H1 (cell line): ENCODE measurements at regions not wholly inside any gene's neighbourhood (a gene's known extent, or its start where the extent isn't known, plus 50 kb on each side); places are given as distances from the start of the nearest gene placed in this dataset.

Experiments
- CTCF ChIA-PET: fragments of 300-600 bp; sonication (Branson Sonifier 250); formaldehyde crosslinking; loops from one replicate; lab custom pipeline; 2021; ENCODE audit not compliant: partially characterized antibody; lab: Charles Lee
- POLR2A ChIA-PET: fragments of 300-600 bp; sonication (Branson Sonifier 250); formaldehyde crosslinking; loops from one replicate; lab custom pipeline; 2021; ENCODE audit warnings: inconsistent platforms; ENCODE audit not compliant: partially characterized antibody; lab: Charles Lee
- DNase-seq, 2 experiments: peaks; one replicate each; pipeline versions ENCODE4 v3.0.0 to v3.0.0-alpha.2; 2010 to 2022; ENCODE audit warnings: low spot score in 2 of 2, low read depth in 1 of 2, mixed read lengths in 1 of 2
- FAIRE-seq: peaks from 2 replicates; lab custom pipeline; 2011; peaks lifted over from hg19 to GRCh38; lab: Jason Lieb, UNC
- H2AFZ ChIP-seq: 2 replicates; pipeline ENCODE4 v1.8.1; 2012; ENCODE audit warnings: low read length, inconsistent platforms
- H2AK5ac ChIP-seq: 2 replicates; pipeline ENCODE4 v1.6.1; 2013; ENCODE audit warnings: low read depth, low read length
- H2BK120ac ChIP-seq: replicated peaks from 2 replicates; pipeline ENCODE3; 2013; ENCODE audit warnings: low read depth, low read length, inconsistent platforms
- H2BK12ac ChIP-seq: 2 replicates; pipeline ENCODE4 v1.6.1; 2013; ENCODE audit warnings: low read depth, low read length
- H2BK15ac ChIP-seq: 2 replicates; pipeline ENCODE4 v1.6.1; 2013; ENCODE audit warnings: low read length
- H2BK20ac ChIP-seq: 2 replicates; pipeline ENCODE4 v1.6.1; 2013; ENCODE audit warnings: low read length
- H2BK5ac ChIP-seq: 2 replicates; pipeline ENCODE4 v1.6.1; 2013; ENCODE audit warnings: low read depth, low read length
- H3K14ac ChIP-seq: 2 replicates; pipeline ENCODE4 v1.6.1; 2013; ENCODE audit warnings: inconsistent platforms; ENCODE audit not compliant: insufficient read length
- H3K18ac ChIP-seq: 2 replicates; pipeline ENCODE4 v1.6.1; 2013; ENCODE audit warnings: low read length; ENCODE audit errors: extremely low read depth
- H3K23ac ChIP-seq: 2 replicates; pipeline ENCODE4 v1.6.1; 2013; ENCODE audit warnings: inconsistent platforms; ENCODE audit not compliant: insufficient read length
- H3K23me2 ChIP-seq: 2 replicates; pipeline ENCODE4 v1.6.1; 2013; ENCODE audit warnings: low read depth, low read length
- H3K27ac ChIP-seq: 2 replicates; pipeline ENCODE4 v1.6.1; 2011; ENCODE audit warnings: low read depth, low read length, inconsistent platforms
- H3K27me3 ChIP-seq, 4 experiments: replicated peaks in 1 of 4; 1 replicate in 1 of 4; 2 replicates in 3 of 4; pipeline versions ENCODE4 v1.6.1 to v1.8.1; 2011 to 2013; ENCODE audit warnings: low read length in 3 of 4, mild to moderate bottlenecking in 3 of 4, inconsistent platforms in 2 of 4, mixed read lengths in 2 of 4, moderate library complexity in 1 of 4; ENCODE audit not compliant: control insufficient read depth in 3 of 4, insufficient read depth in 3 of 4; ENCODE audit errors: extremely low read depth in 1 of 4
- H3K36me3 ChIP-seq, 4 experiments: 2 replicates each; pipeline versions ENCODE4 v1.6.1 to v1.8.1; 2011 to 2013; ENCODE audit warnings: mild to moderate bottlenecking in 4 of 4, low read length in 3 of 4, moderate library complexity in 2 of 4, control low read depth in 1 of 4, inconsistent platforms in 1 of 4; ENCODE audit not compliant: insufficient read depth in 4 of 4, control insufficient read depth in 2 of 4
- H3K4ac ChIP-seq: replicated peaks from 2 replicates; pipeline ENCODE3; 2013; ENCODE audit warnings: low read length, low read depth, mixed read lengths, inconsistent platforms; ENCODE audit not compliant: insufficient read length
- H3K4me1 ChIP-seq, 4 experiments: replicated peaks in 1 of 4; 1 replicate in 1 of 4; 2 replicates in 3 of 4; pipeline versions ENCODE4 v1.6.1 to v1.8.1; 2011 to 2013; ENCODE audit warnings: low read length in 3 of 4, inconsistent platforms in 2 of 4, mixed read lengths in 1 of 4; ENCODE audit not compliant: insufficient read depth in 4 of 4, control insufficient read depth in 3 of 4
- H3K4me2 ChIP-seq, 2 experiments: 2 replicates each; pipeline versions ENCODE4 v1.6.1 to v1.8.1; 2011 to 2013; ENCODE audit warnings: low read depth in 2 of 2, low read length in 2 of 2, control low read depth in 1 of 2, inconsistent platforms in 1 of 2, mild to moderate bottlenecking in 1 of 2; ENCODE audit not compliant: insufficient read depth in 1 of 2
- H3K4me3 ChIP-seq, 4 experiments: fragments of 200-600, 300-600 bp in 1 of 4; sonication (generic), shearing (Covaris generic), sonication (Bioruptor Twin) in 1 of 4; 2 replicates each; pipeline versions ENCODE4 v1.5.1 to v1.8.1; 2011 to 2016; ENCODE audit warnings: low read length in 4 of 4, low read depth in 3 of 4, control low read depth in 2 of 4, inconsistent platforms in 2 of 4, mild to moderate bottlenecking in 2 of 4, mixed read lengths in 1 of 4, moderate library complexity in 1 of 4; ENCODE audit not compliant: insufficient read depth in 2 of 4; ENCODE audit errors: extremely low read depth in 1 of 4
- H3K56ac ChIP-seq: replicated peaks from 2 replicates; pipeline ENCODE3; 2013; ENCODE audit warnings: low read depth, mild to moderate bottlenecking, mixed read lengths, low read length, inconsistent platforms; ENCODE audit not compliant: insufficient read length
- H3K79me1 ChIP-seq: 2 replicates; pipeline ENCODE4 v1.6.1; 2013; ENCODE audit warnings: low read depth, low read length, control low read depth
- H3K79me2 ChIP-seq, 2 experiments: 2 replicates each; pipeline versions ENCODE4 v1.6.1 to v1.8.1; 2012 to 2013; ENCODE audit warnings: low read length in 2 of 2, mild to moderate bottlenecking in 2 of 2, inconsistent platforms in 1 of 2; ENCODE audit not compliant: insufficient read depth in 2 of 2, control insufficient read depth in 1 of 2
- H3K9ac ChIP-seq, 4 experiments: replicated peaks in 1 of 4; 1 replicate in 1 of 4; 2 replicates in 3 of 4; pipeline versions ENCODE4 v1.6.1 to v1.8.1; 2011 to 2013; ENCODE audit warnings: low read depth in 3 of 4, low read length in 3 of 4, control low read depth in 2 of 4, mild to moderate bottlenecking in 2 of 4, moderate library complexity in 2 of 4, inconsistent platforms in 1 of 4; ENCODE audit errors: extremely low read depth in 1 of 4
- H3K9me3 ChIP-seq, 2 experiments: 2 replicates each; pipeline versions ENCODE4 v1.6.1 to v1.8.1; 2012 to 2013; ENCODE audit warnings: mild to moderate bottlenecking in 2 of 2, moderate library complexity in 2 of 2, control low read depth in 1 of 2, inconsistent platforms in 1 of 2, low read depth in 1 of 2, low read length in 1 of 2, mixed read lengths in 1 of 2; ENCODE audit not compliant: insufficient read depth in 2 of 2
- H4K20me1 ChIP-seq, 2 experiments: replicated peaks in 1 of 2; 2 replicates each; pipeline versions ENCODE3 to v1.8.1; 2011 to 2013; ENCODE audit warnings: inconsistent platforms in 2 of 2, low read length in 2 of 2, mild to moderate bottlenecking in 1 of 2; ENCODE audit not compliant: insufficient read depth in 2 of 2, control insufficient read depth in 1 of 2
- H4K5ac ChIP-seq: 2 replicates; pipeline ENCODE4 v1.6.1; 2013; ENCODE audit warnings: low read length, low read depth, mixed read lengths, inconsistent platforms; ENCODE audit not compliant: insufficient read length
- H4K8ac ChIP-seq: 2 replicates; pipeline ENCODE4 v1.8.0; 2013; ENCODE audit warnings: mild to moderate bottlenecking, moderate library complexity, low read length, inconsistent platforms; ENCODE audit not compliant: insufficient read depth; ENCODE audit errors: extremely low read depth
- H4K91ac ChIP-seq: replicated peaks from 2 replicates; pipeline ENCODE3; 2013; ENCODE audit warnings: low read length, mixed read lengths, inconsistent platforms; ENCODE audit not compliant: insufficient read length
- CEBPB ChIP-seq: IDR thresholded peaks from 2 replicates; pipeline ENCODE4 v1.6.1; 2012; ENCODE audit warnings: low read depth, low read length
- EZH2 ChIP-seq: fragments of 200-600 bp; sonication (generic); IDR thresholded peaks from 2 replicates; pipeline ENCODE4 v1.7.1; 2012; ENCODE audit warnings: low read depth, mild to moderate bottlenecking, moderate library complexity, low read length, inconsistent platforms; ENCODE audit not compliant: severe bottlenecking
- HDAC2 ChIP-seq, 2 experiments: fragments of 300-600 bp in 1 of 2; sonication (generic) in 1 of 2; IDR thresholded peaks; 2 replicates each; pipeline ENCODE4 v1.6.1; 2011 to 2012; ENCODE audit warnings: low read depth in 2 of 2, low read length in 2 of 2, mild to moderate bottlenecking in 2 of 2, moderate library complexity in 2 of 2, borderline replicate concordance in 1 of 2, inconsistent platforms in 1 of 2
- RFX5 ChIP-seq: IDR thresholded peaks from 2 replicates; pipeline ENCODE4 v1.6.1; 2011; ENCODE audit warnings: low read depth, low read length, improper control_type of control experiment, borderline replicate concordance
- SP2 ChIP-seq: IDR thresholded peaks from 2 replicates; pipeline ENCODE4 v1.6.1; 2012; ENCODE audit warnings: mild to moderate bottlenecking, low read length, inconsistent platforms
- WGBS, 2 experiments: shearing (Covaris generic) in 1 of 2; methylation state at CpG; one replicate each; pipeline versions ENCODE4 v1.1.6 to v1.1.7; 2013 to 2015; ENCODE audit warnings: low lambda C conversion rate in 2 of 2, mixed read lengths in 2 of 2, inconsistent platforms in 1 of 2, low coverage in 1 of 2, missing lambda C conversion rate in 1 of 2; ENCODE audit not compliant: insufficient replicate concordance in 2 of 2, insufficient coverage in 1 of 2, insufficient read length in 1 of 2; ENCODE audit errors: extremely low coverage in 1 of 2, missing lambda C conversion rate in 1 of 2; 5-methylcytosine and 5-hydroxymethylcytosine counted together
- TF ChIP-seq, protein P1 (sequence below): IDR thresholded peaks from 2 replicates; pipeline ENCODE4 v1.6.1; 2011; ENCODE audit warnings: low read depth, mild to moderate bottlenecking, low read length; ENCODE audit not compliant: insufficient read depth

DNA sequence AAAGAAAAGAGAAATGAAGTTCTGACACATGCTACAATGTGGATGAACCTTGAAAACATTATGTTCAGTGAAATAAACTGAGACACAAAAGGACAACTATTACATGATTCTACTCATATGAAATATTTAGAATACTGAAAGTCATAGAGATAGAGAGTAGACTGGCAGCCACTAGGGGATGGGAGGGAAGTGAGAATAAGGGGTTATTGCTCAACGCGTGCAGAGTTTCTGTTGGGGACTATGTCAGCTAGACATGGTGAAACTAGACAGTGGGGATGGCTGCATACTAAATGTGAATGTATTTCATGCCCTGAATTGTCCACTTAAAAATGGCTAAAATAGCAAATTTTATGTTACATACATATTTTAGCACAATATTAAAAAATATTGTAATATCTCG lies 108.7 kb upstream of the ATL2 start:
- no peaks in the 10 kb centered on the region for H4K20me1 ChIP-seq
- no peak overlapping the region for H2BK120ac ChIP-seq
- no peak overlapping the region for H3K23ac ChIP-seq
- no peak overlapping the region for H3K4me3 ChIP-seq
- no peak for FAIRE-seq
- no peak overlapping the region for H3K14ac ChIP-seq
- 86% methylated on average over 3 of the region's 3 CpGs; no CpG with 5 or more reads in 1 of the 2 experiments for WGBS, 2 experiments
- H3K4me1 ChIP-seq, result peaks cover 0 to 3% (median 0%) of the 10 kb centered on the region in 4 experiments; a peak in 1 of 7 replicates
- H4K8ac ChIP-seq, result no peak overlapping the region
- H3K27me3 ChIP-seq, result no peaks in the 10 kb centered on the region
- H3K9ac ChIP-seq, result no peak overlapping the region
- H4K91ac ChIP-seq, result no peak overlapping the region
- no peak overlapping the region for H3K4ac ChIP-seq
- no peak overlapping the region for H2BK12ac ChIP-seq
- no peak for TF ChIP-seq RFX5
- no peak for TF ChIP-seq HDAC2 (IDR thresholded peaks at IDR 0.05; ENCODE audit: borderline replicate concordance in 1 of 2, low read depth in 2 of 2, low read length in 2 of 2)
- peak; percentile 52; the same call in 1 of the 2 replicates for TF ChIP-seq CEBPB
- no peak for TF ChIP-seq SP2
- TF ChIP-seq, protein P1, sequence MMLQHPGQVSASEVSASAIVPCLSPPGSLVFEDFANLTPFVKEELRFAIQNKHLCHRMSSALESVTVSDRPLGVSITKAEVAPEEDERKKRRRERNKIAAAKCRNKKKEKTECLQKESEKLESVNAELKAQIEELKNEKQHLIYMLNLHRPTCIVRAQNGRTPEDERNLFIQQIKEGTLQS, result no peak
- no peak for TF ChIP-seq EZH2
- TF ChIP-seq, all 59 proteins: peak for 1
- no peak overlapping the region for H3K18ac ChIP-seq
- CTCF ChIA-PET, result interaction anchor here (1.3 kb wide), 1 partner anchor 14 kb away, joined by 3 read pairs; no protein-coding TSS in a partner anchor
- H3K4me2 ChIP-seq, result no peak overlapping the region
- no peak overlapping the region for H2BK15ac ChIP-seq
- H2BK20ac ChIP-seq, result no peak overlapping the region
- no peak overlapping the region for H2AFZ ChIP-seq
- no peak overlapping the region for H2AK5ac ChIP-seq
- no peaks in the 10 kb centered on the region for H3K79me1 ChIP-seq
- POLR2A ChIA-PET, result interaction anchor here (1.0 to 1.1 kb wide), 2 partner anchors 109 to 265 kb away, joined by 3 read pairs; partner anchors contain the start of genes ATL2 and SRSF7
- no peak overlapping the region for H2BK5ac ChIP-seq
- no peak overlapping the region for H4K5ac ChIP-seq
- no peak overlapping the region for H3K27ac ChIP-seq
- no peaks in the 10 kb centered on the region for H3K23me2 ChIP-seq
- DNase-seq, result no peak
- peaks cover 2 to 4% of the 10 kb centered on the region in 2 experiments; a peak in 2 of 4 replicates for H3K9me3 ChIP-seq
- H3K36me3 ChIP-seq, result no peaks in the 10 kb centered on the region
- no peak overlapping the region for H3K56ac ChIP-seq
- no peaks in the 10 kb centered on the region for H3K79me2 ChIP-seq
